Ammon's horn (tissue), 1 donor: ENCODE measurements at regions not wholly inside any gene's neighbourhood (a gene's known extent, or its start where the extent isn't known, plus 50 kb on each side); places are given as distances from the start of the nearest gene placed in this dataset.
A peak's percentile ranks its signal among the peaks of the same experiment; 100 is the strongest.

Experiments
- DNase-seq: peaks from one replicate; pipeline ENCODE4 v3.0.0-alpha.2; 2016; ENCODE audit warnings: low spot score

- no peak for DNase-seq
Observed at GRCh38 chr2:43034242-43034619, 192.2 kb downstream of the ZFP36L2 start.

GRCh38 chr2:43033466-43034241 is 192.8 kb downstream of the ZFP36L2 start:
- no peak for DNase-seq

- DNase-seq, result no peak
Observed at GRCh38 chr2:43033016-43033270, 193.5 kb downstream of the ZFP36L2 start.

GRCh38 chr2:43032213-43033015 is 194.0 kb downstream of the ZFP36L2 start:
- no peak for DNase-seq

- no peak for DNase-seq
Observed at GRCh38 chr2:43031471-43032212, 194.8 kb downstream of the ZFP36L2 start.

GRCh38 chr2:43030551-43031307 is 195.7 kb downstream of the ZFP36L2 start:
- DNase-seq, result no peak

- DNase-seq, result no peak
Observed at GRCh38 chr2:43029186-43029585, 197.2 kb downstream of the ZFP36L2 start.

- DNase-seq, result no peak
Observed at GRCh38 chr2:43028188-43028587, 198.2 kb downstream of the ZFP36L2 start.

- DNase-seq, result no peak
Observed at GRCh38 chr2:43027097-43027873, 199.1 kb downstream of the ZFP36L2 start.

- no peak for DNase-seq
Observed at GRCh38 chr2:43026426-43027096, 199.8 kb downstream of the ZFP36L2 start.

GRCh38 chr2:43025709-43026295 is 200.6 kb downstream of the ZFP36L2 start:
- no peak for DNase-seq

GRCh38 chr2:43024515-43025011 is 201.8 kb downstream of the ZFP36L2 start:
- DNase-seq, result peak; percentile 84

- DNase-seq, result no peak
Observed at GRCh38 chr2:43023791-43024514, 202.5 kb downstream of the ZFP36L2 start.

GRCh38 chr2:43022896-43023295 is 203.5 kb downstream of the ZFP36L2 start:
- no peak for DNase-seq

- peak; percentile 77 for DNase-seq
Observed at GRCh38 chr2:43021791-43022509, 204.5 kb downstream of the ZFP36L2 start.

- DNase-seq, result peak; percentile 57
Observed at GRCh38 chr2:43020990-43021669, 205.3 kb downstream of the ZFP36L2 start.

- no peak for DNase-seq
Observed at GRCh38 chr2:43020296-43020695, 206.1 kb downstream of the ZFP36L2 start.

- no peak for DNase-seq
Observed at GRCh38 chr2:43019536-43020183, 206.7 kb downstream of the ZFP36L2 start.
